ENCODE measurements at regions not wholly inside any gene's neighbourhood (a gene's known extent, or its start where the extent isn't known, plus 50 kb on each side); places are given as distances from the start of the nearest gene placed in this dataset.

GRCh38 chr18:22026362-22026761 lies 143.0 kb upstream of the GATA6 start:
- Histone ChIP-seq H3K9me3 (no peaks in the 10 kb centered on the region), H3K36me3 (no peaks in the 10 kb centered on the region), H3K4me1 (no peaks in the 10 kb centered on the region), H3K27me3 (no peaks in the 10 kb centered on the region), H3K4me3 (no peak overlapping the region), H3K27ac (no peak overlapping the region)
- no peak for DNase-seq
- ATAC-seq: no peak
- WGBS, 4 donors: 69 to 80% (median 73%) methylated on average over 9 of the region's 9 CpGs
- intact Hi-C loops (cut with DNase I): no loop called here
- no peak for TF ChIP-seq POLR2A (IDR thresholded peaks at IDR 0.05)
- no peak for TF ChIP-seq CTCF (IDR thresholded peaks at IDR 0.05)

GRCh38 chr18:22026889-22027288 lies 142.5 kb upstream of the GATA6 start:
- DNase-seq (no peak), ATAC-seq (no peak)
- no peaks in the 10 kb centered on the region for H3K4me1 ChIP-seq
- H3K9me3 ChIP-seq: no peaks in the 10 kb centered on the region
- H3K4me3 ChIP-seq: no peak overlapping the region
- no peak overlapping the region for H3K27ac ChIP-seq
- H3K27me3 ChIP-seq: no peaks in the 10 kb centered on the region
- no peak for TF ChIP-seq CTCF (IDR thresholded peaks at IDR 0.05)
- no peak for TF ChIP-seq POLR2A (IDR thresholded peaks at IDR 0.05)
- WGBS, 4 donors: 64 to 77% (median 66%) methylated on average over 6 of the region's 6 CpGs
- intact Hi-C loops (cut with DNase I): no loop called here
- no peaks in the 10 kb centered on the region for H3K36me3 ChIP-seq

GRCh38 chr18:22031611-22032010 lies 137.8 kb upstream of the GATA6 start:
- no peak overlapping the region for H3K27ac ChIP-seq
- no peaks in the 10 kb centered on the region for H3K4me1 ChIP-seq
- intact Hi-C loops (cut with DNase I): no loop called here
- H3K36me3 ChIP-seq: no peaks in the 10 kb centered on the region
- H3K27me3 ChIP-seq: no peaks in the 10 kb centered on the region
- TF ChIP-seq POLR2A (IDR thresholded peaks at IDR 0.05) (no peak), CTCF (IDR thresholded peaks at IDR 0.05) (no peak)
- H3K9me3 ChIP-seq: no peaks in the 10 kb centered on the region
- DNase-seq: no peak
- ATAC-seq: no peak
- WGBS, 4 donors: 87 to 95% (median 92%) methylated on average over 6 of the region's 6 CpGs
- no peak overlapping the region for H3K4me3 ChIP-seq

GRCh38 chr18:22032392-22032961 lies 136.9 kb upstream of the GATA6 start:
- Histone ChIP-seq H3K27ac (no peak overlapping the region), H3K36me3 (no peaks in the 10 kb centered on the region), H3K27me3 (no peaks in the 10 kb centered on the region), H3K4me3 (no peak overlapping the region), H3K4me1 (no peaks in the 10 kb centered on the region), H3K9me3 (no peaks in the 10 kb centered on the region)
- ATAC-seq (no peak), DNase-seq (no peak)
- intact Hi-C loops (cut with DNase I): no loop called here
- TF ChIP-seq POLR2A (IDR thresholded peaks at IDR 0.05) (no peak), CTCF (IDR thresholded peaks at IDR 0.05) (no peak)
- 72 to 79% (median 76%) methylated on average over 4 of the region's 4 CpGs for WGBS, 4 donors
